GM12874 (cell line): ENCODE measurements at regions not wholly inside any gene's neighbourhood (a gene's known extent, or its start where the extent isn't known, plus 50 kb on each side); places are given as distances from the start of the nearest gene placed in this dataset.

ENCODE experiments used
- TF ChIP-seq, protein P1 (sequence below): IDR thresholded peaks from 2 replicates; pipeline ENCODE4 v1.5.1; 2011; ENCODE audit warnings: low read depth, mild to moderate bottlenecking, control low read depth, low read length, moderate library complexity; ENCODE audit not compliant: insufficient read depth

DNA sequence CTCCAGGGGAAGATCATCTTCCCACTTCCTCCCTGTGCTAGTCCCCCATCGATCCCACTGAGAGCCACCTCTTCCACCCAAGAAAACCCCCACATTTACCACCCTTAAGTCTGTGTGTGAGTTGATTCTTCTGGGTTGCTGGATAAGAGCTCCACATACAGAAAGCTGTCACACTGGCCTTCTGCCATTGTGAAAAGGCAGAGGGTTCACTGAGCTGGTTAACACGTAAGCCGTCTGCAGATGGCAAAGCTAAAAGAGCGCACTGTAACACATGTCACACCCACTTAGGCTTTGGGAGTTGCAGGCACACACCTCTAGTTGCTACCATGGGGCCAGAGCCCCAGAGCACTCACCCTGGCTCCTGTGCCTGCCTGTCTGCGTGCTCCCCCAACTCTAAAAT is 309.8 kb upstream of the LRRC3B start:
- TF ChIP-seq, protein P1, sequence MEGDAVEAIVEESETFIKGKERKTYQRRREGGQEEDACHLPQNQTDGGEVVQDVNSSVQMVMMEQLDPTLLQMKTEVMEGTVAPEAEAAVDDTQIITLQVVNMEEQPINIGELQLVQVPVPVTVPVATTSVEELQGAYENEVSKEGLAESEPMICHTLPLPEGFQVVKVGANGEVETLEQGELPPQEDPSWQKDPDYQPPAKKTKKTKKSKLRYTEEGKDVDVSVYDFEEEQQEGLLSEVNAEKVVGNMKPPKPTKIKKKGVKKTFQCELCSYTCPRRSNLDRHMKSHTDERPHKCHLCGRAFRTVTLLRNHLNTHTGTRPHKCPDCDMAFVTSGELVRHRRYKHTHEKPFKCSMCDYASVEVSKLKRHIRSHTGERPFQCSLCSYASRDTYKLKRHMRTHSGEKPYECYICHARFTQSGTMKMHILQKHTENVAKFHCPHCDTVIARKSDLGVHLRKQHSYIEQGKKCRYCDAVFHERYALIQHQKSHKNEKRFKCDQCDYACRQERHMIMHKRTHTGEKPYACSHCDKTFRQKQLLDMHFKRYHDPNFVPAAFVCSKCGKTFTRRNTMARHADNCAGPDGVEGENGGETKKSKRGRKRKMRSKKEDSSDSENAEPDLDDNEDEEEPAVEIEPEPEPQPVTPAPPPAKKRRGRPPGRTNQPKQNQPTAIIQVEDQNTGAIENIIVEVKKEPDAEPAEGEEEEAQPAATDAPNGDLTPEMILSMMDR = no peak

DNA sequence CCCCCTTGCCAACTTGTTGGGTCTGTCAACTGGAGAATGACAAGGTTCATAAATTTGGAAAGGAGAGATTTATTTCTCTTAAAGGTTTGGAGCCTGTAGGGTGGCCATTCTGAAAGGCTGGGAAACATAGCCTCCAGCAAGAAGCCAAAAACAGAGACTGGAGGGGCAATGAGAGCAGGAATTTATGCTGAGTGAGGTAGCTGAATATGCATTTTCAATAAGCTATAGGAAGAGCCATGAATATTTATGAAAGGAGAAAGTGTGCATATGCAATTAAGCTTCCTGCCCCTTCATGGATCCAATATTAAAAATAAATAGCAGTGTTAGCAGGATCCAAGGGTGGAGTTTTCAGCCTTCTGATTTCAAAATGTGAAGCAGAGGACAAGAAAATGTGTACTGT is 306.1 kb upstream of the LRRC3B start:
- TF ChIP-seq, protein P1 = no peak

DNA sequence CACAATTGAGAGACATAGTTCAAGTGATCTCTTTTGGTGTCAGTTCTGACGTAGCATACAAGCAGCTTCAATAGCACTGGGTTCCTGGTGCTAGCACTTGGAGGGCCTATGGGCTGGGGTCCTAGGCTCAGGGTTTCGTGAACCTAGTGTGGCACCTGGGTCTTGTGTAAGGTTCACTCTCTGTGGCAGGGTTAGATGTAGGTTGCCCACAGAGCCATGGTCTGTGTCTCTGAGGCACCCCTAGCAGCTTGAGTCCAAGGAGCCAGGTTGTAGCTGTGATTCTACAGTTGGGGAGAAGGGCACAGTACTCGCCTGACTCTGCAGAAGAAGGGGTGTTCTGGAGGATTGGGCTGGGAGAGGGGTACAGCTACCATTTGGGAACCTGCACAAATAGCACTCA is 282.6 kb upstream of the LRRC3B start:
- TF ChIP-seq, protein P1 = no peak

DNA sequence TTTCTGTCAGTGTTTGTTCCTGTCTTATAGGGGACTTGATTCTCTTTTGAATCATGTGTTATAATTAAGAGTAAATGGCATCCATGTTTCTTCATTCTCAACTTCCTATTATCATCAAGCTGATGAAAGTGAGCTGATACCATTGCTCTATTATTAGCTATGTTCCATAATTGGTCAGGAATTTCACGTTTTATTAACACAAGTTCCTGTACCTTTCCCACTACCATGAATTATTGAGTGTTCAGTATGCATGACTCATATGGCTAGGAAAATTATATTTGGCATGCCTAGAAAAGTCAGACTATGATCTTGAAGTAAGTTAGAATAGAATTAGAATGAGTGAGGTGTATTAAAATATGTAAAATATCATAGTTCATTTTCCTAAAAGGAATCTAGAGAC is 278.9 kb upstream of the LRRC3B start:
- TF ChIP-seq, protein P1 = no peak

DNA sequence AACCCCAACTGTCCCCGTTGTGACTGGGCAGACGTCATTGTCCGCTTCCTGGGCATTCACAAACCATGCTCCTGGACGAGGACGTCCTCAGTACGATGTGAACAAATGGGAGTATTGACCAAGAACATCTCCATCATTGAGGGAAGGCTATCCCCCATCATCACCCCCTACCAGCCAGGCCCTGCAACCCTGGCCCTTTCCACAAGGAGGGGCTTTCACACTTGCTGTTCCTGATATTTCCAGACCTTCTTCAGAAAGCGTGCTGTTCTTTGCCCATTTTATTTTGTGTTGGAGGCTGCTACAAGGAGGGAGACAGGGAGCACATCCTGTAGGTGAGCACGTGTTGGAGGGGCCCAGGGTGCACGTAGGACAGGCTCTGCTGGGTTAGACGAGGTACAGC is 277.0 kb upstream of the LRRC3B start:
- TF ChIP-seq, protein P1 = no peak

DNA sequence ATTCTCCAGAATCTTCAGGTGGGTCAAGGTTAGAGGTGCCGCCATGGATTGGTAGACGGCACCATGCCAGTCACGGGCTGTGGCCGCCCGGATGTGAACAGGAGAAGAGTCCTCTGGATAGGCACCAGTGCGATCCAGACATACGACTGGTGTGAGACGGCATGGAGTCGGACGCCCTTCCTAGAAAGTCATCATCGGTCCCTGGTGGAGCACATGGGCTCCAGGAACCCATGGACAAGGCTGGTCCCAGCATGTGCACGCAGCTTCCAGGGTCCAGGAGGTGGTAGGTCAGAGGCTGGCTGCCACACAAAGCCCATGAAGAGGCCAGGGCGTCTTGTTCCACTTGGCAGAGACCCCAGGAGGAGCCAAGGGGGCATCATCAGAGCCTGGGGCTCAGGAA is 276.1 kb upstream of the LRRC3B start:
- TF ChIP-seq, protein P1 = no peak

DNA sequence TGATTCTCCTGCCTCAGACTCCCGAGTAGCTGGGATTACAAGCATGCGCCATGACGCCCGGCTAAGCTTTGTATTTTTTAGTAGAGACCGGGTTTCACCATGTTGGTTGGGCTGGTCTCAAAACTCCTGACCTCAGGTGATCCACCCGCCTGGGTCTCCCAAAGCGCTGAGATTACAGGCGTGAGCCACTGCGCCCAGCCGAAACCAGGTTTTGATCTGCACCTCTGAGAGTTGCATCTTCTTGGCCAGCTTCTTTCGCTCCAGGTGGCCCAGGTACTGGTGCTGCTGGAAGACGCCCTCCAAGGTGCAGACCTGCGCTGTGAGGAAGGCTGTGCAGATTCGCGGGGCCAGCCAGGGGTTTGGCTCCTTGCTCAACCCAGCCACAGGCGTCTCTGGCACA is 275.4 kb upstream of the LRRC3B start:
- TF ChIP-seq, protein P1 = no peak

DNA sequence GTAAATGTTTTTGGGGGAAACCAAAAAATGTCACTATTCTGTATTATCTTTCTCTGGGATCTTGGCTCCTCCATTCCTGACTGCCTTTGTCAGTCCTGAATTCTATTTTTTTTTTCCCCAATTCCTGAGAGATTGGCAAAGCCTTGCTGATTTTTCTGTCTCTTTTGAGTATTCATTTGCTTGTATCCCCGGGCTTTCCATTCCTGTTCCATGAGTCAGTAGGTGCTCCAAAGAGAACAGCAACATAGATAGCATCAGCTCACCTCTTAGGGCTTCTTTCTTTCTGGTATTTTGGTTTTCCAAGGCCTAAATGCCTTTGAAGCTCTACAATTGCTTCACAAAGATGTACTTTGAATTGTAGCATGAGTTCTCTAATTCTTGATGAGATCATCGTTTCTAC is 271.7 kb upstream of the LRRC3B start:
- TF ChIP-seq, protein P1 = no peak
